Stimulated activated naive CD8-positive, alpha-beta T cell treated with anti-CD3 and anti-CD28 coated beads, Interleukin-15, Interleukin-2, amounts not matched to agents 100 ng/mL and 50 ng/mL, for 24 hours (primary cell): ENCODE measurements at regions not wholly inside any gene's neighbourhood (a gene's known extent, or its start where the extent isn't known, plus 50 kb on each side); places are given as distances from the start of the nearest gene placed in this dataset.

Source experiments
- H3K27ac Mint-ChIP-seq: one replicate; pipeline ENCODE4 v1.8.0; 2021; ENCODE audit warnings: mild to moderate bottlenecking, mixed read lengths
- H3K27me3 Mint-ChIP-seq: one replicate; pipeline ENCODE4 v1.8.0; 2021; ENCODE audit warnings: mixed read lengths
- H3K36me3 Mint-ChIP-seq: one replicate; pipeline ENCODE4 v1.8.0; 2021; ENCODE audit warnings: low read depth, mixed read lengths
- H3K4me1 Mint-ChIP-seq: one replicate; pipeline ENCODE4 v1.8.0; 2021; ENCODE audit warnings: low read depth, mixed read lengths
- H3K4me3 Mint-ChIP-seq: one replicate; pipeline ENCODE4 v1.8.0; 2021; ENCODE audit warnings: mild to moderate bottlenecking, mixed read lengths
- H3K9me3 Mint-ChIP-seq: one replicate; pipeline ENCODE4 v1.8.0; 2021; ENCODE audit warnings: mixed read lengths

- H3K27me3 Mint-ChIP-seq, result no peaks in the 10 kb centered on the region
- H3K4me3 Mint-ChIP-seq, result no peak overlapping the region
- no peak overlapping the region for H3K27ac Mint-ChIP-seq
- H3K9me3 Mint-ChIP-seq, result no peaks in the 10 kb centered on the region
- H3K4me1 Mint-ChIP-seq, result no peaks in the 10 kb centered on the region
- no peaks in the 10 kb centered on the region for H3K36me3 Mint-ChIP-seq
These were observed 542.7 kb downstream of the TNS3 start for GRCh38 chr7:47039089-47039648.

GRCh38 chr7:47038621-47039020 is 543.3 kb downstream of the TNS3 start:
- Mint-ChIP-seq H3K4me1 (no peaks in the 10 kb centered on the region), H3K27ac (no peak overlapping the region), H3K4me3 (no peak overlapping the region), H3K27me3 (no peaks in the 10 kb centered on the region), H3K9me3 (no peaks in the 10 kb centered on the region), H3K36me3 (no peaks in the 10 kb centered on the region)

GRCh38 chr7:47037607-47038006 is 544.3 kb downstream of the TNS3 start:
- H3K27ac Mint-ChIP-seq, result no peak overlapping the region
- H3K4me1 Mint-ChIP-seq, result no peaks in the 10 kb centered on the region
- H3K4me3 Mint-ChIP-seq, result no peak overlapping the region
- no peaks in the 10 kb centered on the region for H3K27me3 Mint-ChIP-seq
- H3K9me3 Mint-ChIP-seq, result no peaks in the 10 kb centered on the region
- no peaks in the 10 kb centered on the region for H3K36me3 Mint-ChIP-seq

- no peak overlapping the region for H3K27ac Mint-ChIP-seq
- H3K9me3 Mint-ChIP-seq, result no peaks in the 10 kb centered on the region
- H3K4me3 Mint-ChIP-seq, result no peak overlapping the region
- no peaks in the 10 kb centered on the region for H3K36me3 Mint-ChIP-seq
- no peaks in the 10 kb centered on the region for H3K27me3 Mint-ChIP-seq
- H3K4me1 Mint-ChIP-seq, result no peaks in the 10 kb centered on the region
These were observed 545.0 kb downstream of the TNS3 start for GRCh38 chr7:47036909-47037308.

- H3K4me1 Mint-ChIP-seq, result no peaks in the 10 kb centered on the region
- H3K9me3 Mint-ChIP-seq, result no peaks in the 10 kb centered on the region
- H3K4me3 Mint-ChIP-seq, result no peak overlapping the region
- H3K36me3 Mint-ChIP-seq, result no peaks in the 10 kb centered on the region
- H3K27me3 Mint-ChIP-seq, result no peaks in the 10 kb centered on the region
- H3K27ac Mint-ChIP-seq, result no peak overlapping the region
These were observed 546.4 kb downstream of the TNS3 start for GRCh38 chr7:47035522-47035921.

GRCh38 chr7:47034180-47034579 is 547.7 kb downstream of the TNS3 start:
- no peak overlapping the region for H3K27ac Mint-ChIP-seq
- no peaks in the 10 kb centered on the region for H3K27me3 Mint-ChIP-seq
- no peak overlapping the region for H3K4me3 Mint-ChIP-seq
- H3K4me1 Mint-ChIP-seq, result no peaks in the 10 kb centered on the region
- H3K9me3 Mint-ChIP-seq, result no peaks in the 10 kb centered on the region
- H3K36me3 Mint-ChIP-seq, result no peaks in the 10 kb centered on the region

- Mint-ChIP-seq H3K9me3 (no peaks in the 10 kb centered on the region), H3K36me3 (no peaks in the 10 kb centered on the region), H3K4me1 (no peaks in the 10 kb centered on the region), H3K27me3 (no peaks in the 10 kb centered on the region), H3K4me3 (no peak overlapping the region), H3K27ac (no peak overlapping the region)
These were observed 549.4 kb downstream of the TNS3 start for GRCh38 chr7:47032536-47032908.

- Mint-ChIP-seq H3K4me1 (no peaks in the 10 kb centered on the region), H3K27ac (no peak overlapping the region), H3K4me3 (no peak overlapping the region), H3K9me3 (no peaks in the 10 kb centered on the region), H3K36me3 (no peaks in the 10 kb centered on the region), H3K27me3 (no peaks in the 10 kb centered on the region)
These were observed 550.0 kb downstream of the TNS3 start for GRCh38 chr7:47031786-47032535.

GRCh38 chr7:47028284-47028683 is 553.6 kb downstream of the TNS3 start:
- Mint-ChIP-seq H3K4me1 (no peaks in the 10 kb centered on the region), H3K9me3 (peaks cover 6% of the 10 kb centered on the region), H3K27ac (no peak overlapping the region), H3K27me3 (peaks cover 3% of the 10 kb centered on the region), H3K36me3 (no peaks in the 10 kb centered on the region), H3K4me3 (no peak overlapping the region)

- no peaks in the 10 kb centered on the region for H3K36me3 Mint-ChIP-seq
- H3K9me3 Mint-ChIP-seq, result peaks cover 6% of the 10 kb centered on the region
- H3K27ac Mint-ChIP-seq, result no peak overlapping the region
- no peaks in the 10 kb centered on the region for H3K4me1 Mint-ChIP-seq
- H3K27me3 Mint-ChIP-seq, result peaks cover 3% of the 10 kb centered on the region
- no peak overlapping the region for H3K4me3 Mint-ChIP-seq
These were observed 554.1 kb downstream of the TNS3 start for GRCh38 chr7:47027695-47028240.

- H3K9me3 Mint-ChIP-seq, result peaks cover 6% of the 10 kb centered on the region
- H3K4me1 Mint-ChIP-seq, result no peaks in the 10 kb centered on the region
- peaks cover 3% of the 10 kb centered on the region for H3K27me3 Mint-ChIP-seq
These were observed 555.0 kb downstream of the TNS3 start for GRCh38 chr7:47026780-47027361.

GRCh38 chr7:47024991-47025390 is 556.9 kb downstream of the TNS3 start:
- Mint-ChIP-seq H3K27ac (no peak overlapping the region), H3K36me3 (no peaks in the 10 kb centered on the region), H3K4me3 (no peak overlapping the region), H3K9me3 (peaks cover 6% of the 10 kb centered on the region), H3K4me1 (no peaks in the 10 kb centered on the region), H3K27me3 (peaks cover 3% of the 10 kb centered on the region)

More at GRCh38 chr7:47026780-47027361, 555.0 kb downstream of the TNS3 start:
- H3K4me3 Mint-ChIP-seq, result no peak overlapping the region
- no peak overlapping the region for H3K27ac Mint-ChIP-seq
- H3K36me3 Mint-ChIP-seq, result no peaks in the 10 kb centered on the region

GRCh38 chr7:47008461-47008860 is 573.5 kb downstream of the TNS3 start:
- Mint-ChIP-seq H3K36me3 (no peaks in the 10 kb centered on the region), H3K4me3 (no peak overlapping the region), H3K4me1 (no peaks in the 10 kb centered on the region), H3K27ac (no peak overlapping the region), H3K9me3 (no peaks in the 10 kb centered on the region), H3K27me3 (no peaks in the 10 kb centered on the region)

GRCh38 chr7:47007471-47007870 is 574.4 kb downstream of the TNS3 start:
- Mint-ChIP-seq H3K27ac (no peak overlapping the region), H3K36me3 (no peaks in the 10 kb centered on the region), H3K27me3 (no peaks in the 10 kb centered on the region), H3K4me3 (no peak overlapping the region), H3K4me1 (no peaks in the 10 kb centered on the region), H3K9me3 (no peaks in the 10 kb centered on the region)

GRCh38 chr7:47000561-47000960 is 581.4 kb downstream of the TNS3 start:
- no peaks in the 10 kb centered on the region for H3K27me3 Mint-ChIP-seq
- H3K36me3 Mint-ChIP-seq, result no peaks in the 10 kb centered on the region
- H3K9me3 Mint-ChIP-seq, result no peaks in the 10 kb centered on the region
- H3K4me1 Mint-ChIP-seq, result no peaks in the 10 kb centered on the region
- H3K4me3 Mint-ChIP-seq, result no peak overlapping the region
- no peak overlapping the region for H3K27ac Mint-ChIP-seq
